ENCODE measurements at regions not wholly inside any gene's neighbourhood (a gene's known extent, or its start where the extent isn't known, plus 50 kb on each side); places are given as distances from the start of the nearest gene placed in this dataset.

DNA sequence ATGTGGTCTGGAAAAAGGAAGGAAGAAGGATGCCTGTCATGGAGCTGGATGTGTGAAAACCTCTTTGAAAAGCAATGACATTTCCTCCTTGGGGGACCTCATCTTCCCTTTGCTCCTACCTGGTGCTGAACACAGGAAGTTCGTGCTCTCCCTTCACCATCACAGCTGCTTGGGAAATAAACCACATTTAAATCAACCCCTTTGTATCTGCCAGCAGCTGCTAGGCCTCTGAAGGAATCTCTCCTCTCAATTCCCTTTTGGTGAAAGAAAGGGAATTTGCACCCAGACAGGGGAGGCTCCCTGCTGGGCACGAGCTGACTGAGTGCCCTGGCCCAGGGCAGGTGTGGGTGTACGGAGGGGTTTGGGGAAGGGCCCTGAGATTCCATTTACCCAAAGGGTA is 437.7 kb downstream of the TSHZ3 start:
- H3K4me1 ChIP-seq (ENCODE audit: control insufficient read depth, extremely low read depth, insufficient read depth, low read length) = no peaks in the 10 kb centered on the region
- no peak for DNase-seq (ENCODE audit: low read depth in 2 of 2)
- no peaks in the 10 kb centered on the region for H3K9me3 ChIP-seq (ENCODE audit: control insufficient read depth, insufficient read depth, low read depth, low read length)
- H3K27me3 ChIP-seq (ENCODE audit: control insufficient read depth, insufficient read depth, low read length) = no peaks in the 10 kb centered on the region
- no peaks in the 10 kb centered on the region for H4K20me1 ChIP-seq (ENCODE audit: control insufficient read depth, extremely low read depth, insufficient read depth, low read length)
- no peak overlapping the region for H3K9ac ChIP-seq (ENCODE audit: insufficient read depth, low read length)
- no peak overlapping the region for H3K27ac ChIP-seq (ENCODE audit: insufficient read depth, low read length)
- no peak overlapping the region for H3K4me3 ChIP-seq (replicated peaks in 1 of 4; ENCODE audit: control extremely low read depth in 1 of 4, insufficient read depth in 1 of 4, low read depth in 3 of 4, low read length in 4 of 4)
- H2AFZ ChIP-seq (ENCODE audit: low read length) = no peak overlapping the region
- no peaks in the 10 kb centered on the region for H3K36me3 ChIP-seq (ENCODE audit: control insufficient read depth, insufficient read depth, low read length)
- H3K4me2 ChIP-seq (ENCODE audit: extremely low read depth, insufficient read depth, low read length) = no peak overlapping the region
- TF ChIP-seq EZH2 (IDR thresholded peaks at IDR 0.05; ENCODE audit: low read length, missing control alignments) = no peak
- TF ChIP-seq, protein P1, sequence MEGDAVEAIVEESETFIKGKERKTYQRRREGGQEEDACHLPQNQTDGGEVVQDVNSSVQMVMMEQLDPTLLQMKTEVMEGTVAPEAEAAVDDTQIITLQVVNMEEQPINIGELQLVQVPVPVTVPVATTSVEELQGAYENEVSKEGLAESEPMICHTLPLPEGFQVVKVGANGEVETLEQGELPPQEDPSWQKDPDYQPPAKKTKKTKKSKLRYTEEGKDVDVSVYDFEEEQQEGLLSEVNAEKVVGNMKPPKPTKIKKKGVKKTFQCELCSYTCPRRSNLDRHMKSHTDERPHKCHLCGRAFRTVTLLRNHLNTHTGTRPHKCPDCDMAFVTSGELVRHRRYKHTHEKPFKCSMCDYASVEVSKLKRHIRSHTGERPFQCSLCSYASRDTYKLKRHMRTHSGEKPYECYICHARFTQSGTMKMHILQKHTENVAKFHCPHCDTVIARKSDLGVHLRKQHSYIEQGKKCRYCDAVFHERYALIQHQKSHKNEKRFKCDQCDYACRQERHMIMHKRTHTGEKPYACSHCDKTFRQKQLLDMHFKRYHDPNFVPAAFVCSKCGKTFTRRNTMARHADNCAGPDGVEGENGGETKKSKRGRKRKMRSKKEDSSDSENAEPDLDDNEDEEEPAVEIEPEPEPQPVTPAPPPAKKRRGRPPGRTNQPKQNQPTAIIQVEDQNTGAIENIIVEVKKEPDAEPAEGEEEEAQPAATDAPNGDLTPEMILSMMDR (conservative IDR thresholded peaks at IDR 0.05 in 1 of 2, IDR thresholded peaks at IDR 0.05 in 1 of 2; ENCODE audit: low read depth in 1 of 2, low read length in 2 of 2) = no peak
- H3K79me2 ChIP-seq (ENCODE audit: control insufficient read depth, insufficient read depth, low read length) = no peaks in the 10 kb centered on the region

DNA sequence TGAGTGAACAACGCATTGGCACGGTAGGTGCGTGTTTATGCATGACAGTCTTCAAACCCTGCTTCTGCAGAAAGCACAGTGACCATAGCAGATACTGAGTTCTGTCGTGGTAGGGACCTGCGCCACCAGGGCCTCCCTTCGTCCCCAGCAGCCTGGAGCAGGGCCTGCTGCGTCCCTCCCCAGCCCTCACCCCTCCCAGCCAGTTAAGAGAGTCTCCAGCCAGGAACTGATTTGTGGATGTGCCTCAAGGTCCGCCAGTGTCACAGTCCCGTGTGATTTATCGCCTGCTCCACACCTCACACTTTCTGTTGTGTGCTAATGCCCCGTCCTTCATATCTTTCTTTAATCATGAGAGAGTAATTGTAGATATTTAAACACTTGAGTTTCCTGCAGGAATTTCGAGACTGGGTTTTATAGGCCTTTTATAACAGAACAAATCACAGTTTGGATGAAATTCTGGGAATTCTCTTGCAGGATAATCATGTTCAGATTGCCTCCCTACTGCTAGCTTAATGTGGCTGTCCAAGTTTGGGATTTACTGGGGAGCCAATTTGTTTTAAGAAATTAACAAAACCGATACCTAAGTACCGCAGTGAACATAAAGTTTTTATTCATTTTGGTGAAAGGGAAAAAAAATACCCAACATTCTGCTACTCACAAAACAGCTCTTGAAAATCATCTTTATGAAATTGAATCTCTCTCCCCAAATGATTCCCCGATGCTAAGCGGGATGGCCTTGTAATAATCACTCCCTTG is 438.6 kb downstream of the TSHZ3 start:
- Histone ChIP-seq H3K27me3 (ENCODE audit: control insufficient read depth, insufficient read depth, low read length) (no peaks in the 10 kb centered on the region), H3K4me3 (replicated peaks in 1 of 4; ENCODE audit: control extremely low read depth in 1 of 4, insufficient read depth in 1 of 4, low read depth in 3 of 4, low read length in 4 of 4) (no peak overlapping the region), H4K20me1 (ENCODE audit: control insufficient read depth, extremely low read depth, insufficient read depth, low read length) (no peaks in the 10 kb centered on the region), H3K36me3 (ENCODE audit: control insufficient read depth, insufficient read depth, low read length) (no peaks in the 10 kb centered on the region), H3K9ac (ENCODE audit: insufficient read depth, low read length) (no peak overlapping the region), H3K79me2 (ENCODE audit: control insufficient read depth, insufficient read depth, low read length) (no peaks in the 10 kb centered on the region), H3K4me2 (ENCODE audit: extremely low read depth, insufficient read depth, low read length) (no peak overlapping the region), H3K9me3 (ENCODE audit: control insufficient read depth, insufficient read depth, low read depth, low read length) (no peaks in the 10 kb centered on the region), H2AFZ (ENCODE audit: low read length) (no peak overlapping the region), H3K27ac (ENCODE audit: insufficient read depth, low read length) (no peak overlapping the region), H3K4me1 (ENCODE audit: control insufficient read depth, extremely low read depth, insufficient read depth, low read length) (no peaks in the 10 kb centered on the region)
- no peak for TF ChIP-seq EZH2 (IDR thresholded peaks at IDR 0.05; ENCODE audit: low read length, missing control alignments)
- TF ChIP-seq, protein P1 (conservative IDR thresholded peaks at IDR 0.05 in 1 of 2, IDR thresholded peaks at IDR 0.05 in 1 of 2; ENCODE audit: low read depth in 1 of 2, low read length in 2 of 2) = no peak
- DNase-seq (ENCODE audit: low read depth in 2 of 2) = no peak

DNA sequence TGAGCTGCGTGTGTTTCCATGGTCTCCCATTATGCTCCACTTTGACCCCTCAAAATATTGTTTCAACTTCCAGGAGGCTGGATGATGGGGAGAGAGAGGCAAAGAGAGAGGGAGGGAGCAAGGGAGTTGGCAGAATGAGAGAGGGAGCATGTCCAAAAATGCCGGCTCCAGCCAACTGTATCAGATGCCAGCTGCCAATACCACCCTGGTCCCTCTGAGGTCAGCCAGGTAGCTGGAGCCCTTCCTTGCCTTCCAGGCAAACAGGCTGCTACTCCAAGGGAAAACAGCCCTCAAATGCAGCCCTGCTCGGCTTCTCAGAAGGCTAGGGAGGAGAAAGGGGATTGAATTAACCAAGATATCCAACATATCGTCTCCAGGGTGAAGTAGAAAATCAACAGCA is 440.0 kb downstream of the TSHZ3 start:
- Histone ChIP-seq H3K36me3 (ENCODE audit: control insufficient read depth, insufficient read depth, low read length) (no peaks in the 10 kb centered on the region), H3K27me3 (ENCODE audit: control insufficient read depth, insufficient read depth, low read length) (no peaks in the 10 kb centered on the region), H3K9me3 (ENCODE audit: control insufficient read depth, insufficient read depth, low read depth, low read length) (no peaks in the 10 kb centered on the region), H3K27ac (ENCODE audit: insufficient read depth, low read length) (no peak overlapping the region), H3K4me2 (ENCODE audit: extremely low read depth, insufficient read depth, low read length) (no peak overlapping the region), H3K4me3 (replicated peaks in 1 of 4; ENCODE audit: control extremely low read depth in 1 of 4, insufficient read depth in 1 of 4, low read depth in 3 of 4, low read length in 4 of 4) (no peak overlapping the region), H3K4me1 (ENCODE audit: control insufficient read depth, extremely low read depth, insufficient read depth, low read length) (no peaks in the 10 kb centered on the region), H4K20me1 (ENCODE audit: control insufficient read depth, extremely low read depth, insufficient read depth, low read length) (no peaks in the 10 kb centered on the region), H2AFZ (ENCODE audit: low read length) (no peak overlapping the region), H3K9ac (ENCODE audit: insufficient read depth, low read length) (no peak overlapping the region), H3K79me2 (ENCODE audit: control insufficient read depth, insufficient read depth, low read length) (no peaks in the 10 kb centered on the region)
- DNase-seq (ENCODE audit: low read depth in 2 of 2) = no peak
- TF ChIP-seq, protein P1 (conservative IDR thresholded peaks at IDR 0.05 in 1 of 2, IDR thresholded peaks at IDR 0.05 in 1 of 2; ENCODE audit: low read depth in 1 of 2, low read length in 2 of 2) = no peak

Data from fibroblast of lung (primary cell).